ENCODE measurements at regions not wholly inside any gene's neighbourhood (a gene's known extent, or its start where the extent isn't known, plus 50 kb on each side); places are given as distances from the start of the nearest gene placed in this dataset.
"Not testable (repeated sequence)": the region's sequence is repeated elsewhere in the genome, so short reads cannot be mapped to it uniquely, and the experiment has no call there.

GRCh38 chr6:144969154-144969553, 684.0 kb downstream of the UTRN start:
- Mint-ChIP-seq H3K36me3 (no peaks in the 10 kb centered on the region), H3K27ac (no peak overlapping the region), H3K9me3 (no peaks in the 10 kb centered on the region)
- DNase-seq (ENCODE audit: low spot score in 2 of 2) = no peak
- no peak for ATAC-seq

DNA sequence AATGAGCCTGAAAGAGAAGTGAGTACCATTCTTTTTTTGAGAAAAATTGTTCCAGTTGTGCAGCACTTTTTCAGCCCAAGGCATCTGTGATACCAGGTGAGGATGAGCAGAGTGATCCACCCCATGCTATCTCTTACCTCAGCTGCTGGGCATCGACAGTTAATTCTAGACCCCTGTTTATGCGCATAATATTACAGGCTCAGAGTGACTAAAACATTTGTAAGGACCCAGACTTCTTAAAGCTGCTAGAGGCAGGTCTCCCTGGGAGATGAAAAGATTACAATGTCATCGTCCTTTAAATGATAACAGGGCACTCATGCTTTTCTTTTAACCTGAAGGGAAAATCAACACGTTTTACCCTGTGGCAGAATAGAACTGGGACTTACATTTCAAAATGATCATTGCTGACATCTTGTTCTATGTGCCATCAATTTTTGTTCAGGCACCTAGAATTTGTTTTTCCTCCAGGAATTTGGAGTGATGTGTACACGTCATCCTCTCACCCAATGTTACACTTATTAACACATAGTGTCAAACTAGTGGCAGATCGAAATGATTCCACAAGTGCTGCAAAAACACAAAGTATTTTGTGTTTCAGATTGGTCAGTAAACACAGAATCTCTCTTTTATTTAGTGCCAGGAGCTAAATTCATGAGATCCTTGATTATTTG, 684.6 kb downstream of the UTRN start:
- no peak overlapping the region for H3K27ac Mint-ChIP-seq
- peaks cover 0 to 5% of the 10 kb centered on the region in 2 donors for H3K9me3 Mint-ChIP-seq
- H3K36me3 Mint-ChIP-seq = no peaks in the 10 kb centered on the region
- no peak for DNase-seq (ENCODE audit: low spot score in 2 of 2)
- no peak for ATAC-seq

DNA sequence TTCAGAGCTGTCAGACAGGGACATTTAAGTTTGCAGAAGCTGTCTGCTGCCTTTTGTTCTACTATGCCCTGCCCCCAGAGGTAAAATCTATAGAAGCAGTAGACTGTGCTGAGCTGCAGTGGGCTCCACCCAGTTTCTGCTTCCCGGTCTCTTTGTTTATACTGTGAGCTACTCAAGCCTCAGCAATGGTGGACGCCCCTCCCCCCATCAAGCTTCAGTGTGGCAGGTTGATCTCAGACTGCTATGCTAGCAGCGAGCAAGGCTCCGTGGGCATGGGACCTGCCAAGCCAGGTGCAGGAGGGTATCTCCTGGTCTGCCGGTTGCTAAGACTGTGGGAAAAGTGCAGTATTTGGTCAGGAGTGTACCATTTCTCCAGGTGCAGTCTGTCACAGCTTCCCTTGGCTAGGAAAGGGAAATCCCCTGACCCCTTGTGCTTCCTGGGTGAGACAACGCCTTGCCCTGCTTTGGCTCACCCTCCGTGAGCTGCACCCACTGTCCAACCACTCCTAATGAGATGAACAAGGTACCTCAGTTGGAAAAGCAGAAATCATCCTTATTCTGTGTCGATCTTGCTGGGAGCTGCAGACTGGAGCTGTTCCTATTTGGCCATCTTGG, 692.2 kb downstream of the UTRN start:
- DNase-seq (ENCODE audit: low spot score in 2 of 2); ATAC-seq; H3K36me3 Mint-ChIP-seq; H3K27ac Mint-ChIP-seq: not testable (repeated sequence)
- peaks cover 0 to 13% of the 10 kb centered on the region in 2 donors for H3K9me3 Mint-ChIP-seq

GRCh38 chr6:144978208-144978607, 693.1 kb downstream of the UTRN start:
- no peak overlapping the region for H3K27ac Mint-ChIP-seq
- no peak for ATAC-seq
- H3K9me3 Mint-ChIP-seq = peaks cover 0 to 13% of the 10 kb centered on the region in 2 donors
- H3K36me3 Mint-ChIP-seq = no peaks in the 10 kb centered on the region
- no peak for DNase-seq (ENCODE audit: low spot score in 2 of 2)

DNA sequence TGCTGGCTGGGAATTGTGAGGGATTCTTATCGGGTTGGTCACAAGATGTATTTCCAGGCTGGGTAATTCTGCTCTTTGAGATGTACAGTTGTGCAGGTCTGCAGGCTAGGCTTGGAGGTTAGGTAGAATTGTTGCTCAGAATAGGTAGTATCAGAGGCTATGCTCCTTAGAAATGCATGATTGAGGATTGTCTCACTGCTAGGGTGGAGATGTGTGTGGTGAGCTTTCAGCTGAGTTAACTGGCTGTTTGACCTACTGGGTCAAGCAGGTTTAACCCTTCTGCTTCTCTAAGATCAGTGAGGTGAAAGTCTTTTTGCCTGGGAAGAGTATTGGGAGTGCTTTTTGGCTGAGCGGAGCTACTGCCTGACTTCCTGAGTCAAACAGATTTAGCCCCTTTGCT, 701.1 kb downstream of the UTRN start:
- ATAC-seq = no peak
- H3K36me3 Mint-ChIP-seq = peaks cover 0 to 11% of the 10 kb centered on the region in 2 donors
- H3K27ac Mint-ChIP-seq = no peak overlapping the region

GRCh38 chr6:144989319-144990107, 704.4 kb downstream of the UTRN start:
- no peak for DNase-seq (ENCODE audit: low spot score in 2 of 2)
- Mint-ChIP-seq H3K27ac (no peak overlapping the region), H3K9me3 (peaks cover 7 to 9% of the 10 kb centered on the region in 2 donors), H3K36me3 (peaks cover 0 to 11% of the 10 kb centered on the region in 2 donors)
- no peak for ATAC-seq

More for the DNA sequence above, 701.1 kb downstream of the UTRN start:
- DNase-seq (ENCODE audit: low spot score in 2 of 2) = no peak
- peaks cover 9 to 14% of the 10 kb centered on the region in 2 donors for H3K9me3 Mint-ChIP-seq

DNA sequence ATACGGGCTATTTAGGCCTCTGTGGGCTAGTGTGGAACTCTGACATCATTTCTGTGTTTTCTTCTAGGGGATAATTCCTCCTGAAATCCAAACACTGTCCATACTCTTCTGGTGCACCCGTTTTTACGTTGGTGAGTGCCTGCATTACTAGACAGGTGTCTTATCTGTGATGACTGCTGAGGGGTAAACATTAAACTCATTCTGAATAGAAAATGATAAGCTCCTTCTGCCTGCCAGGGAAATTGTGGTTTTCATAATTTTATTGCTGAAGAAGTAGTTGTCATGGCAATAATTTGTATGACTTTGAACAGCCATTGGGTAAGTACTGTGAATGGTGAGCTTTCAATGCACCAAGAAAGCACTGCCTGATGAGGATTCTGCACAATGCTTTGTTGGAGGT, 705.6 kb downstream of the UTRN start:
- H3K27ac Mint-ChIP-seq = no peak overlapping the region
- DNase-seq (ENCODE audit: low spot score in 2 of 2) (no peak), ATAC-seq (no peak)
- peaks cover 0 to 5% of the 10 kb centered on the region in 2 donors for H3K36me3 Mint-ChIP-seq
- H3K9me3 Mint-ChIP-seq = peaks cover 1 to 4% of the 10 kb centered on the region in 2 donors

GRCh38 chr6:144993870-144994269, 708.7 kb downstream of the UTRN start:
- H3K9me3 Mint-ChIP-seq = no peaks in the 10 kb centered on the region
- no peak overlapping the region for H3K27ac Mint-ChIP-seq
- DNase-seq (ENCODE audit: low spot score in 2 of 2) (no peak), ATAC-seq (no peak)
- no peaks in the 10 kb centered on the region for H3K36me3 Mint-ChIP-seq

GRCh38 chr6:144997996-144998395, 712.9 kb downstream of the UTRN start:
- DNase-seq (ENCODE audit: low spot score in 2 of 2) = no peak
- no peak overlapping the region for H3K27ac Mint-ChIP-seq
- peaks cover 0 to 4% of the 10 kb centered on the region in 2 donors for H3K9me3 Mint-ChIP-seq
- no peaks in the 10 kb centered on the region for H3K36me3 Mint-ChIP-seq
- ATAC-seq = no peak

GRCh38 chr6:144999127-144999526, 714.0 kb downstream of the UTRN start:
- Mint-ChIP-seq H3K9me3 (peaks cover 0 to 4% of the 10 kb centered on the region in 2 donors), H3K27ac (no peak overlapping the region), H3K36me3 (no peaks in the 10 kb centered on the region)
- DNase-seq (ENCODE audit: low spot score in 2 of 2) (no peak), ATAC-seq (no peak)

- peaks cover 0 to 4% of the 10 kb centered on the region in 2 donors for H3K9me3 Mint-ChIP-seq
- no peak overlapping the region for H3K27ac Mint-ChIP-seq
- DNase-seq (ENCODE audit: low spot score in 2 of 2) = no peak
- H3K36me3 Mint-ChIP-seq = no peaks in the 10 kb centered on the region
- ATAC-seq = no peak
These were observed 718.0 kb downstream of the UTRN start for GRCh38 chr6:145003145-145003544.

- DNase-seq (ENCODE audit: low spot score in 2 of 2) (no peak), ATAC-seq (no peak)
- Mint-ChIP-seq H3K9me3 (no peaks in the 10 kb centered on the region), H3K36me3 (no peaks in the 10 kb centered on the region), H3K27ac (no peak overlapping the region)
These were observed 721.8 kb downstream of the UTRN start for GRCh38 chr6:145006914-145007313.

GRCh38 chr6:145008715-145009114, 723.6 kb downstream of the UTRN start:
- Mint-ChIP-seq H3K9me3 (no peaks in the 10 kb centered on the region), H3K27ac (no peak overlapping the region), H3K36me3 (no peaks in the 10 kb centered on the region)
- DNase-seq (ENCODE audit: low spot score in 2 of 2) (no peak), ATAC-seq (no peak)

- no peak for DNase-seq (ENCODE audit: low spot score in 2 of 2)
- ATAC-seq = no peak
- Mint-ChIP-seq H3K36me3 (no peaks in the 10 kb centered on the region), H3K9me3 (no peaks in the 10 kb centered on the region), H3K27ac (no peak overlapping the region)
These were observed 724.6 kb downstream of the UTRN start for GRCh38 chr6:145009711-145010110.

GRCh38 chr6:145012039-145012662, 723.2 kb downstream of the EPM2A start:
- DNase-seq (ENCODE audit: low spot score in 2 of 2) (no peak), ATAC-seq (no peak)
- Mint-ChIP-seq H3K36me3 (no peaks in the 10 kb centered on the region), H3K27ac (no peak overlapping the region), H3K9me3 (no peaks in the 10 kb centered on the region)

GRCh38 chr6:145015739-145016558, 719.4 kb downstream of the EPM2A start:
- Mint-ChIP-seq H3K36me3 (no peaks in the 10 kb centered on the region), H3K9me3 (no peaks in the 10 kb centered on the region), H3K27ac (peak overlapping the region in 1 of 2 donors; percentile 45)
- ATAC-seq = peak; percentile 96 to 100
- DNase-seq (ENCODE audit: low spot score in 2 of 2) = peak in 1 of 2 donors; percentile 29

All from activated naive CD4-positive, alpha-beta T cell treated with anti-CD3 and anti-CD28 coated beads, Interleukin-2, amount 50 U/mL, for 72 hours (primary cell).